Bronchial epithelial cell (primary cell): ENCODE measurements at regions not wholly inside any gene's neighbourhood (a gene's known extent, or its start where the extent isn't known, plus 50 kb on each side); places are given as distances from the start of the nearest gene placed in this dataset.
"Not testable (repeated sequence)": the region's sequence is repeated elsewhere in the genome, so short reads cannot be mapped to it uniquely, and the experiment has no call there.

Experiments used
- DNase-seq: peaks from one replicate; pipeline ENCODE4 v3.0.0-alpha.2; 2010; ENCODE audit warnings: low read depth
- FAIRE-seq: peaks from 2 replicates; lab custom pipeline; 2011; peaks lifted over from hg19 to GRCh38; lab: Jason Lieb, UNC
- H3K27me3 ChIP-seq: 2 replicates; pipeline ENCODE4 v1.5.1; 2011; ENCODE audit warnings: low read length; ENCODE audit not compliant: control insufficient read depth, insufficient read depth
- H3K36me3 ChIP-seq: 2 replicates; pipeline ENCODE4 v1.5.1; 2011; ENCODE audit warnings: low read length; ENCODE audit not compliant: control insufficient read depth, insufficient read depth
- H3K4me3 ChIP-seq: 2 replicates; pipeline ENCODE4 v1.5.1; 2011; ENCODE audit warnings: mild to moderate bottlenecking, low read depth, low read length, control low read depth
- CTCF ChIP-seq: IDR thresholded peaks from 2 replicates; pipeline ENCODE4 v1.5.1; 2011; ENCODE audit warnings: mild to moderate bottlenecking, moderate library complexity, low read length, control low read depth, inconsistent platforms; ENCODE audit not compliant: insufficient read depth, severe bottlenecking

- FAIRE-seq, result no peak
- no peak for TF ChIP-seq CTCF
- no peak for DNase-seq
These were observed 166.5 kb upstream of the SLIT2 start for GRCh38 chr4:20085156-20085555.

GRCh38 chr4:20084488-20084887, 167.2 kb upstream of the SLIT2 start:
- Histone ChIP-seq H3K27me3 (no peaks in the 10 kb centered on the region), H3K4me3 (no peak overlapping the region), H3K36me3 (no peaks in the 10 kb centered on the region)
- no peak for DNase-seq
- no peak for TF ChIP-seq CTCF
- no peak for FAIRE-seq

More at GRCh38 chr4:20085156-20085555, 166.5 kb upstream of the SLIT2 start:
- H3K36me3 ChIP-seq, result no peaks in the 10 kb centered on the region
- H3K27me3 ChIP-seq, result no peaks in the 10 kb centered on the region
- no peak overlapping the region for H3K4me3 ChIP-seq

GRCh38 chr4:20078644-20079043, 173.1 kb upstream of the SLIT2 start:
- H3K36me3 ChIP-seq, result no peaks in the 10 kb centered on the region
- TF ChIP-seq CTCF, result no peak
- FAIRE-seq, result no peak
- no peaks in the 10 kb centered on the region for H3K27me3 ChIP-seq
- DNase-seq, result no peak
- no peak overlapping the region for H3K4me3 ChIP-seq

- no peaks in the 10 kb centered on the region for H3K36me3 ChIP-seq
- no peaks in the 10 kb centered on the region for H3K27me3 ChIP-seq
- DNase-seq, result no peak
- TF ChIP-seq CTCF, result no peak
- H3K4me3 ChIP-seq, result no peak overlapping the region
- no peak for FAIRE-seq
These were observed 176.3 kb upstream of the SLIT2 start for GRCh38 chr4:20075248-20075871.

GRCh38 chr4:20074450-20074849, 177.3 kb upstream of the SLIT2 start:
- no peaks in the 10 kb centered on the region for H3K27me3 ChIP-seq
- TF ChIP-seq CTCF, result no peak
- FAIRE-seq, result no peak
- DNase-seq, result no peak
- no peaks in the 10 kb centered on the region for H3K36me3 ChIP-seq
- H3K4me3 ChIP-seq, result no peak overlapping the region

- Histone ChIP-seq H3K36me3 (no peaks in the 10 kb centered on the region), H3K4me3 (no peak overlapping the region), H3K27me3 (no peaks in the 10 kb centered on the region)
- no peak for TF ChIP-seq CTCF
- FAIRE-seq (no peak), DNase-seq (no peak)
These were observed 185.8 kb upstream of the SLIT2 start for GRCh38 chr4:20065952-20066351.

DNA sequence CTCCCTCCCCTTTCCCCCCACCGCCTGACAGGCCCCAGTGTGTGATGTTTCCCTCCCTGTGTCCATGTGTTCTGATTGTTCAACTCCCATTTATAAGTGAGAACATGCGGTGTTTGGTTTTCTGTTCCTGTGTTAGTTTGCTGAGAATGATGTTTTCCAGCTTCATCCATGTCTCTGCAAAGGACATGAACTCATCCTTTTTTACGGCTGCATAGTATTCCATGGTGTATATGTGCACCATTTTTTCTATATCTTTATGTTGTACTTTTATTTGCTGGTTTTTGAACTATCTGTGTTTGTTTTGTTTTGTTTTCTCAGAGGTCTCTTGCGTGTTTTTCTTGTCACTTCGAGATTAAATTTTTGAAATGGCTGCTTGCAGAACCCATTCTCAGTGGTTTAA, 188.8 kb upstream of the SLIT2 start:
- not testable (repeated sequence) for H3K27me3 ChIP-seq, H3K36me3 ChIP-seq, H3K4me3 ChIP-seq, DNase-seq, FAIRE-seq
